ENCODE measurements at regions not wholly inside any gene's neighbourhood (a gene's known extent, or its start where the extent isn't known, plus 50 kb on each side); places are given as distances from the start of the nearest gene placed in this dataset.

GRCh38 chr12:90321369-90321768 lies 612.7 kb upstream of the ATP2B1 start:
- Mint-ChIP-seq H3K9me3 (no peaks in the 10 kb centered on the region), H3K27ac (no peak overlapping the region), H3K4me3 (no peak overlapping the region), H3K27me3 (peaks cover 6% of the 10 kb centered on the region), H3K4me1 (no peaks in the 10 kb centered on the region), H3K36me3 (ENCODE audit: low read depth) (no peaks in the 10 kb centered on the region)
- DNase-seq (no peak), ATAC-seq (ENCODE audit: low read depth) (no peak)
- CTCF ChIA-PET: no interaction called here
- POLR2A ChIA-PET: no interaction called here
- intact Hi-C loops (cut with micrococcal nuclease): no loop called here
- TF ChIP-seq CTCF (IDR thresholded peaks at IDR 0.05): no peak

GRCh38 chr12:90311561-90311960 lies 602.9 kb upstream of the ATP2B1 start:
- no peaks in the 10 kb centered on the region for H3K36me3 Mint-ChIP-seq (ENCODE audit: low read depth)
- H3K4me3 Mint-ChIP-seq: no peak overlapping the region
- H3K4me1 Mint-ChIP-seq: no peaks in the 10 kb centered on the region
- POLR2A ChIA-PET: no interaction called here
- DNase-seq (no peak), ATAC-seq (ENCODE audit: low read depth) (no peak)
- H3K27ac Mint-ChIP-seq: no peak overlapping the region
- CTCF ChIA-PET: no interaction called here
- no peaks in the 10 kb centered on the region for H3K9me3 Mint-ChIP-seq
- H3K27me3 Mint-ChIP-seq: peaks cover 4% of the 10 kb centered on the region
- no peak for TF ChIP-seq CTCF (IDR thresholded peaks at IDR 0.05)
- intact Hi-C loops (cut with micrococcal nuclease): no loop called here

- DNase-seq: no peak
- ChIA-PET CTCF (no interaction called here), POLR2A (no interaction called here)
- peaks cover 7% of the 10 kb centered on the region for H3K27me3 Mint-ChIP-seq
- ATAC-seq (ENCODE audit: low read depth): no peak
- no peak overlapping the region for H3K4me3 Mint-ChIP-seq
- no peak for TF ChIP-seq CTCF (IDR thresholded peaks at IDR 0.05)
- H3K27ac Mint-ChIP-seq: no peak overlapping the region
- H3K36me3 Mint-ChIP-seq (ENCODE audit: low read depth): no peaks in the 10 kb centered on the region
- intact Hi-C loops (cut with micrococcal nuclease): no loop called here
- no peaks in the 10 kb centered on the region for H3K4me1 Mint-ChIP-seq
- no peaks in the 10 kb centered on the region for H3K9me3 Mint-ChIP-seq
Measured at GRCh38 chr12:90305379-90305778, 596.7 kb upstream of the ATP2B1 start.

GRCh38 chr12:90304231-90304630 lies 595.6 kb upstream of the ATP2B1 start:
- no peak for ATAC-seq (ENCODE audit: low read depth)

GRCh38 chr12:90303771-90304170 lies 595.1 kb upstream of the ATP2B1 start:
- no peaks in the 10 kb centered on the region for H3K9me3 Mint-ChIP-seq
- POLR2A ChIA-PET: no interaction called here
- no peak for TF ChIP-seq CTCF (IDR thresholded peaks at IDR 0.05)
- H3K4me3 Mint-ChIP-seq: no peak overlapping the region
- CTCF ChIA-PET: no interaction called here
- peaks cover 3% of the 10 kb centered on the region for H3K4me1 Mint-ChIP-seq
- no peak overlapping the region for H3K27ac Mint-ChIP-seq
- H3K27me3 Mint-ChIP-seq: peaks cover 7% of the 10 kb centered on the region
- intact Hi-C loops (cut with micrococcal nuclease): no loop called here
- no peak for DNase-seq
- H3K36me3 Mint-ChIP-seq (ENCODE audit: low read depth): no peaks in the 10 kb centered on the region
- no peak for ATAC-seq (ENCODE audit: low read depth)

More at GRCh38 chr12:90304231-90304630, 595.6 kb upstream of the ATP2B1 start:
- TF ChIP-seq CTCF (IDR thresholded peaks at IDR 0.05): no peak
- ChIA-PET CTCF (no interaction called here), POLR2A (no interaction called here)
- H3K9me3 Mint-ChIP-seq: no peaks in the 10 kb centered on the region
- H3K27me3 Mint-ChIP-seq: peaks cover 7% of the 10 kb centered on the region
- no peak overlapping the region for H3K4me3 Mint-ChIP-seq
- H3K36me3 Mint-ChIP-seq (ENCODE audit: low read depth): no peaks in the 10 kb centered on the region
- intact Hi-C loops (cut with micrococcal nuclease): no loop called here
- no peak overlapping the region for H3K27ac Mint-ChIP-seq
- H3K4me1 Mint-ChIP-seq: peaks cover 3% of the 10 kb centered on the region
- DNase-seq: no peak

Data from activated B cell treated with CpG ODN at 0.5 μM for 24 hours (primary cell).